BE2C (cell line): ENCODE measurements at regions not wholly inside any gene's neighbourhood (a gene's known extent, or its start where the extent isn't known, plus 50 kb on each side); places are given as distances from the start of the nearest gene placed in this dataset.

Experiments
- DNase-seq: peaks from one replicate; pipeline ENCODE4 v3.0.0-alpha.2; 2020
- H3K27me3 ChIP-seq: fragments of 250-450 bp; sonication (Bioruptor Pico); 2 replicates; pipeline ENCODE4 v1.5.1; 2020; ENCODE audit warnings: mild to moderate bottlenecking
- H3K36me3 ChIP-seq: fragments of 250-450 bp; sonication (Bioruptor Pico); 2 replicates; pipeline ENCODE4 v1.5.1; 2020; ENCODE audit warnings: mild to moderate bottlenecking
- H3K4me1 ChIP-seq: fragments of 250-450 bp; sonication (Bioruptor Pico); 2 replicates; pipeline ENCODE4 v1.5.1; 2020
- H3K4me3 ChIP-seq: 2 replicates; pipeline ENCODE4 v1.5.1; 2011; ENCODE audit warnings: low read depth, low read length
- H3K9me3 ChIP-seq: fragments of 250-450 bp; sonication (Bioruptor Pico); 2 replicates; pipeline ENCODE4 v1.5.1; 2020
- CTCF ChIP-seq: IDR thresholded peaks from 2 replicates; pipeline ENCODE4 v1.5.1; 2012; ENCODE audit warnings: mild to moderate bottlenecking, low read depth, low read length

- Histone ChIP-seq H3K36me3 (no peaks in the 10 kb centered on the region), H3K9me3 (no peaks in the 10 kb centered on the region), H3K4me1 (no peaks in the 10 kb centered on the region), H3K27me3 (no peaks in the 10 kb centered on the region), H3K4me3 (no peak overlapping the region)
- TF ChIP-seq CTCF = no peak
- no peak for DNase-seq
Observed at GRCh38 chr10:3578159-3578558, 206.8 kb downstream of the KLF6 start.

GRCh38 chr10:3574451-3574850 is 210.6 kb downstream of the KLF6 start:
- Histone ChIP-seq H3K27me3 (no peaks in the 10 kb centered on the region), H3K4me3 (no peak overlapping the region), H3K4me1 (no peaks in the 10 kb centered on the region), H3K9me3 (no peaks in the 10 kb centered on the region), H3K36me3 (no peaks in the 10 kb centered on the region)
- no peak for DNase-seq
- no peak for TF ChIP-seq CTCF

- TF ChIP-seq CTCF = no peak
- H3K4me1 ChIP-seq = no peaks in the 10 kb centered on the region
Observed at GRCh38 chr10:3573498-3573897, 211.5 kb downstream of the KLF6 start.

GRCh38 chr10:3571310-3571825 is 213.6 kb downstream of the KLF6 start:
- TF ChIP-seq CTCF = no peak
- DNase-seq = no peak
- H3K9me3 ChIP-seq = no peaks in the 10 kb centered on the region
- no peaks in the 10 kb centered on the region for H3K4me1 ChIP-seq
- H3K36me3 ChIP-seq = no peaks in the 10 kb centered on the region
- no peaks in the 10 kb centered on the region for H3K27me3 ChIP-seq
- no peak overlapping the region for H3K4me3 ChIP-seq

More at GRCh38 chr10:3573498-3573897, 211.5 kb downstream of the KLF6 start:
- Histone ChIP-seq H3K36me3 (no peaks in the 10 kb centered on the region), H3K27me3 (no peaks in the 10 kb centered on the region), H3K9me3 (no peaks in the 10 kb centered on the region), H3K4me3 (no peak overlapping the region)
- DNase-seq = no peak

GRCh38 chr10:3570855-3571266 is 214.1 kb downstream of the KLF6 start:
- no peak for DNase-seq
- Histone ChIP-seq H3K36me3 (no peaks in the 10 kb centered on the region), H3K4me3 (no peak overlapping the region), H3K4me1 (no peaks in the 10 kb centered on the region), H3K9me3 (no peaks in the 10 kb centered on the region), H3K27me3 (no peaks in the 10 kb centered on the region)
- TF ChIP-seq CTCF = no peak

GRCh38 chr10:3570131-3570729 is 214.8 kb downstream of the KLF6 start:
- Histone ChIP-seq H3K9me3 (no peaks in the 10 kb centered on the region), H3K4me3 (no peak overlapping the region), H3K36me3 (no peaks in the 10 kb centered on the region), H3K27me3 (no peaks in the 10 kb centered on the region), H3K4me1 (no peaks in the 10 kb centered on the region)
- DNase-seq = no peak
- TF ChIP-seq CTCF = no peak
